ENCODE measurements at regions not wholly inside any gene's neighbourhood (a gene's known extent, or its start where the extent isn't known, plus 50 kb on each side); places are given as distances from the start of the nearest gene placed in this dataset.
A peak's percentile ranks its signal among the peaks of the same experiment; 100 is the strongest.

DNA sequence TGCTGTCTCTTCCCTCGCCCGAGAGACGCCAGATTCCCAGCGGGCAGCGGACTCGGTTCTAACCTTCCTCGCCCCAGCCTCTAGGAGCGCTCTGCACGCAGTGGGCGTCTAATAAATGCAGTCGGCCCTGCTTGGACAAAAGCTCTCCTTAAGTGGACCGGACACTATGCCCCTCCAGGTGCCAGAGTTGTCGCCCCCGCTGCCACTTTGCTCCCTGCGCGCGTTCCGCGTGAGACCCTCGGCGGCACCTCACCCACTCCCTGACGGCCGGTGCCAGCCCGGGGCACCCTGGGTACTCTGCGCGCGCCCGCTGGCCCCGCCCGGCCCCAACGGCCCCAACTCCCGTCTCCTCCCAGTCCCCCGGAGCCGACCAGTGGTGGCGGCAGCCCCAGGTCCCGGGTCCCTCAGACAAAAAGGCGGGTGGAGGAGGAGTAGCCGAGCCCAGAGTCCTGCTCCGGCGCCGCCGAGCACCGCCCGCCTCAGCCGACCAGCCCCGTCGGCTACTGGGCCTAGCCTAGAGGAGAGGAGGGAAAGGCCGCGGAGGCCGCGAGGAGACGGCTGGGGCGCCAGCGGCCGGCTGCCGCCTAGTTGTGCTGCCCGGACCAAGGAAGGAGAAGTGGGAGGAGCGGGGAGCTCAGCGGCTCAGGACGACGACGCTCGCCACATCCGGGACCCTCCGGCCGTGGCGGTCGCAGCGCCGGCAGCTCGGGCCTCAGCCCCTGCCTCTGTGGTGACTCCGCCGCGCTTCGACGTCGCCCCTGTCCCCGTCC lies 123.0 kb downstream of the GOSR1 start (continued):
- TF ChIP-seq IRF9 (CRISPR knock-in tag; IDR thresholded peaks at IDR 0.05; ENCODE audit: borderline replicate concordance) (peak; percentile 73; the same call in 1 of the 2 replicates), ZNF768 (CRISPR knock-in tag; IDR thresholded peaks at IDR 0.05) (peak; percentile 59; the same call in 1 of the 2 replicates), MLX (CRISPR knock-in tag; IDR thresholded peaks at IDR 0.05) (no peak), EHMT2 (IDR thresholded peaks at IDR 0.05; ENCODE audit: borderline replicate concordance, low read depth, low read length) (no peak), MYNN (CRISPR knock-in tag; IDR thresholded peaks at IDR 0.05; ENCODE audit: low read depth) (no peak; the same call in 1 of the 2 replicates), IKZF5 (CRISPR knock-in tag; IDR thresholded peaks at IDR 0.05) (peak; percentile 71; the same call in 1 of the 2 replicates), NAIF1 (CRISPR knock-in tag; IDR thresholded peaks at IDR 0.05; ENCODE audit: borderline replicate concordance) (no peak; the same call in 1 of the 2 replicates), ZNF484 (CRISPR knock-in tag; IDR thresholded peaks at IDR 0.05; ENCODE audit: borderline replicate concordance, low read depth) (no peak), YEATS2 (CRISPR knock-in tag; IDR thresholded peaks at IDR 0.05; ENCODE audit: borderline replicate concordance) (peak; percentile 43; the same call in 1 of the 2 replicates), MXI1 (IDR thresholded peaks at IDR 0.05; ENCODE audit: borderline replicate concordance, low read depth, low read length) (peak; percentile 54; the same call in 1 of the 3 replicates), ZNF143 (CRISPR knock-in tag; IDR thresholded peaks at IDR 0.05) (peak; percentile 84), ZNF704 (CRISPR knock-in tag; IDR thresholded peaks at IDR 0.05; ENCODE audit: borderline replicate concordance) (0 out of 2 replicates have a peak, but pooled peaks have one; percentile 3), MTF2 (CRISPR knock-in tag; IDR thresholded peaks at IDR 0.05; ENCODE audit: borderline replicate concordance) (no peak), SP2 (CRISPR knock-in tag; IDR thresholded peaks at IDR 0.05) (no peak)
- TF ChIP-seq, protein P1, sequence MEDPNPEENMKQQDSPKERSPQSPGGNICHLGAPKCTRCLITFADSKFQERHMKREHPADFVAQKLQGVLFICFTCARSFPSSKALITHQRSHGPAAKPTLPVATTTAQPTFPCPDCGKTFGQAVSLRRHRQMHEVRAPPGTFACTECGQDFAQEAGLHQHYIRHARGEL (CRISPR knock-in tag; IDR thresholded peaks at IDR 0.05), result no peak
- TF ChIP-seq, protein P2, sequence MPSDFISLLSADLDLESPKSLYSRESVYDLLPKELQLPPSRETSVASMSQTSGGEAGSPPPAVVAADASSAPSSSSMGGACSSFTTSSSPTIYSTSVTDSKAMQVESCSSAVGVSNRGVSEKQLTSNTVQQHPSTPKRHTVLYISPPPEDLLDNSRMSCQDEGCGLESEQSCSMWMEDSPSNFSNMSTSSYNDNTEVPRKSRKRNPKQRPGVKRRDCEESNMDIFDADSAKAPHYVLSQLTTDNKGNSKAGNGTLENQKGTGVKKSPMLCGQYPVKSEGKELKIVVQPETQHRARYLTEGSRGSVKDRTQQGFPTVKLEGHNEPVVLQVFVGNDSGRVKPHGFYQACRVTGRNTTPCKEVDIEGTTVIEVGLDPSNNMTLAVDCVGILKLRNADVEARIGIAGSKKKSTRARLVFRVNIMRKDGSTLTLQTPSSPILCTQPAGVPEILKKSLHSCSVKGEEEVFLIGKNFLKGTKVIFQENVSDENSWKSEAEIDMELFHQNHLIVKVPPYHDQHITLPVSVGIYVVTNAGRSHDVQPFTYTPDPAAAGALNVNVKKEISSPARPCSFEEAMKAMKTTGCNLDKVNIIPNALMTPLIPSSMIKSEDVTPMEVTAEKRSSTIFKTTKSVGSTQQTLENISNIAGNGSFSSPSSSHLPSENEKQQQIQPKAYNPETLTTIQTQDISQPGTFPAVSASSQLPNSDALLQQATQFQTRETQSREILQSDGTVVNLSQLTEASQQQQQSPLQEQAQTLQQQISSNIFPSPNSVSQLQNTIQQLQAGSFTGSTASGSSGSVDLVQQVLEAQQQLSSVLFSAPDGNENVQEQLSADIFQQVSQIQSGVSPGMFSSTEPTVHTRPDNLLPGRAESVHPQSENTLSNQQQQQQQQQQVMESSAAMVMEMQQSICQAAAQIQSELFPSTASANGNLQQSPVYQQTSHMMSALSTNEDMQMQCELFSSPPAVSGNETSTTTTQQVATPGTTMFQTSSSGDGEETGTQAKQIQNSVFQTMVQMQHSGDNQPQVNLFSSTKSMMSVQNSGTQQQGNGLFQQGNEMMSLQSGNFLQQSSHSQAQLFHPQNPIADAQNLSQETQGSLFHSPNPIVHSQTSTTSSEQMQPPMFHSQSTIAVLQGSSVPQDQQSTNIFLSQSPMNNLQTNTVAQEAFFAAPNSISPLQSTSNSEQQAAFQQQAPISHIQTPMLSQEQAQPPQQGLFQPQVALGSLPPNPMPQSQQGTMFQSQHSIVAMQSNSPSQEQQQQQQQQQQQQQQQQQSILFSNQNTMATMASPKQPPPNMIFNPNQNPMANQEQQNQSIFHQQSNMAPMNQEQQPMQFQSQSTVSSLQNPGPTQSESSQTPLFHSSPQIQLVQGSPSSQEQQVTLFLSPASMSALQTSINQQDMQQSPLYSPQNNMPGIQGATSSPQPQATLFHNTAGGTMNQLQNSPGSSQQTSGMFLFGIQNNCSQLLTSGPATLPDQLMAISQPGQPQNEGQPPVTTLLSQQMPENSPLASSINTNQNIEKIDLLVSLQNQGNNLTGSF (CRISPR knock-in tag; IDR thresholded peaks at IDR 0.05), result no peak
- TF ChIP-seq, protein P3, sequence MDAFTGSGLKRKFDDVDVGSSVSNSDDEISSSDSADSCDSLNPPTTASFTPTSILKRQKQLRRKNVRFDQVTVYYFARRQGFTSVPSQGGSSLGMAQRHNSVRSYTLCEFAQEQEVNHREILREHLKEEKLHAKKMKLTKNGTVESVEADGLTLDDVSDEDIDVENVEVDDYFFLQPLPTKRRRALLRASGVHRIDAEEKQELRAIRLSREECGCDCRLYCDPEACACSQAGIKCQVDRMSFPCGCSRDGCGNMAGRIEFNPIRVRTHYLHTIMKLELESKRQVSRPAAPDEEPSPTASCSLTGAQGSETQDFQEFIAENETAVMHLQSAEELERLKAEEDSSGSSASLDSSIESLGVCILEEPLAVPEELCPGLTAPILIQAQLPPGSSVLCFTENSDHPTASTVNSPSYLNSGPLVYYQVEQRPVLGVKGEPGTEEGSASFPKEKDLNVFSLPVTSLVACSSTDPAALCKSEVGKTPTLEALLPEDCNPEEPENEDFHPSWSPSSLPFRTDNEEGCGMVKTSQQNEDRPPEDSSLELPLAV (CRISPR knock-in tag; conservative IDR thresholded peaks at IDR 0.05; ENCODE audit: low read depth), result no peak
